ENCODE measurements at regions not wholly inside any gene's neighbourhood (a gene's known extent, or its start where the extent isn't known, plus 50 kb on each side); places are given as distances from the start of the nearest gene placed in this dataset.

GRCh38 chr5:3068401-3068800 is 316.9 kb upstream of the IRX2 start:
- DNase-seq (ENCODE audit: low spot score) (no peak), ATAC-seq (ENCODE audit: insufficient number of reproducible peaks, low FRiP score, low read depth) (no peak)
- Histone ChIP-seq H3K36me3 (no peaks in the 10 kb centered on the region), H3K27me3 (replicated peaks; ENCODE audit: insufficient read depth) (no peaks in the 10 kb centered on the region), H3K27ac (no peak overlapping the region), H3K4me1 (ENCODE audit: control insufficient read depth in 1 of 2, low read depth in 2 of 2) (no peaks in the 10 kb centered on the region), H3K9me3 (no peaks in the 10 kb centered on the region), H3K4me3 (no peak overlapping the region)
- no peak for TF ChIP-seq CTCF (IDR thresholded peaks at IDR 0.05)

GRCh38 chr5:3060283-3060682 is 308.8 kb upstream of the IRX2 start:
- Histone ChIP-seq H3K9me3 (no peaks in the 10 kb centered on the region), H3K27ac (no peak overlapping the region), H3K4me3 (no peak overlapping the region), H3K27me3 (replicated peaks; ENCODE audit: insufficient read depth) (no peaks in the 10 kb centered on the region), H3K4me1 (ENCODE audit: control insufficient read depth in 1 of 2, low read depth in 2 of 2) (no peaks in the 10 kb centered on the region), H3K36me3 (no peaks in the 10 kb centered on the region)
- DNase-seq (ENCODE audit: low spot score) (no peak), ATAC-seq (ENCODE audit: insufficient number of reproducible peaks, low FRiP score, low read depth) (no peak)
- TF ChIP-seq CTCF (IDR thresholded peaks at IDR 0.05) = no peak

GRCh38 chr5:3059488-3059887 is 308.0 kb upstream of the IRX2 start:
- H3K4me3 ChIP-seq = no peak overlapping the region
- H3K36me3 ChIP-seq = no peaks in the 10 kb centered on the region
- TF ChIP-seq CTCF (IDR thresholded peaks at IDR 0.05) = no peak
- no peak overlapping the region for H3K27ac ChIP-seq
- no peak for DNase-seq (ENCODE audit: low spot score)
- no peaks in the 10 kb centered on the region for H3K27me3 ChIP-seq (replicated peaks; ENCODE audit: insufficient read depth)
- H3K4me1 ChIP-seq (ENCODE audit: control insufficient read depth in 1 of 2, low read depth in 2 of 2) = no peaks in the 10 kb centered on the region
- no peak for ATAC-seq (ENCODE audit: insufficient number of reproducible peaks, low FRiP score, low read depth)
- no peaks in the 10 kb centered on the region for H3K9me3 ChIP-seq

- no peaks in the 10 kb centered on the region for H3K27me3 ChIP-seq (replicated peaks; ENCODE audit: insufficient read depth)
- no peak for ATAC-seq (ENCODE audit: insufficient number of reproducible peaks, low FRiP score, low read depth)
- no peaks in the 10 kb centered on the region for H3K9me3 ChIP-seq
- no peak overlapping the region for H3K27ac ChIP-seq
- DNase-seq (ENCODE audit: low spot score) = no peak
- no peak for TF ChIP-seq CTCF (IDR thresholded peaks at IDR 0.05)
- no peaks in the 10 kb centered on the region for H3K36me3 ChIP-seq
- no peaks in the 10 kb centered on the region for H3K4me1 ChIP-seq (ENCODE audit: control insufficient read depth in 1 of 2, low read depth in 2 of 2)
- H3K4me3 ChIP-seq = no peak overlapping the region
Observed at GRCh38 chr5:3058942-3059341, 307.5 kb upstream of the IRX2 start.

- H3K27me3 ChIP-seq (replicated peaks; ENCODE audit: insufficient read depth) = no peaks in the 10 kb centered on the region
Observed at GRCh38 chr5:3056866-3057265, 305.4 kb upstream of the IRX2 start.

More at GRCh38 chr5:3056866-3057265, 305.4 kb upstream of the IRX2 start:
- H3K4me3 ChIP-seq = no peak overlapping the region
- ATAC-seq (ENCODE audit: insufficient number of reproducible peaks, low FRiP score, low read depth) (no peak), DNase-seq (ENCODE audit: low spot score) (no peak)
- H3K27ac ChIP-seq = no peak overlapping the region
- H3K9me3 ChIP-seq = no peaks in the 10 kb centered on the region
- no peak for TF ChIP-seq CTCF (IDR thresholded peaks at IDR 0.05)
- H3K36me3 ChIP-seq = no peaks in the 10 kb centered on the region
- H3K4me1 ChIP-seq (ENCODE audit: control insufficient read depth in 1 of 2, low read depth in 2 of 2) = no peaks in the 10 kb centered on the region
